Ovary (tissue), 3 donors: ENCODE measurements at regions not wholly inside any gene's neighbourhood (a gene's known extent, or its start where the extent isn't known, plus 50 kb on each side); places are given as distances from the start of the nearest gene placed in this dataset.

Experiments
- EP300 ChIP-seq: sonication (generic); formaldehyde crosslinking; IDR thresholded peaks from one replicate; pipeline ENCODE4 v1.6.1; 2017; ENCODE audit warnings: antibody characterized with exemption
- TF ChIP-seq, protein P1 (sequence below), 3 donors: fragments of 450-650 bp in 2 of 3; fragments of 200-600 bp in 1 of 3; IDR thresholded peaks; one replicate each; pipeline versions ENCODE4 v1.5.1 to v1.8.0; 2016 to 2022; ENCODE audit warnings: antibody characterized with exemption in 3 of 3, mild to moderate bottlenecking in 1 of 3
- donor health status: DM: no; HTN: no; CAD: no.

DNA sequence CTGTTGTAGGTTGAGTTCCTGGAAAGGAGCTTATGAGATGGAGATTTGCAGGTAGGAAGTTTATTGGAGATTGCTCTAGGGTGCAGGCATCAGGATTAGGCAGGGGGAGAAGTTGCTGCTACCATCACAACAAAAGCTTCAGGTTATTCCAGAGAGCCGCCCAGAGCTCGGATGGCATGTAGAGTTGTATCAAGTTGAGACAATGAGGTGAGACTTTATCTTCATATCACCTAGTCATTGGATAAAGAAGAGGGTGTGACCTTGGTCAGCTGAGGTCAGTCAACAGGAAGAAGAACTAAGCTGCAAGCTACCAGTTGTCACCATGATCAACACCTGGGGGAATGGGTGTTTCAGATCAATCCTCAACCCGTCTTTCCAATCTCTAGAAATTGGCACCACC lies 342.0 kb downstream of the RFC3 start:
- TF ChIP-seq EP300, result no peak
- TF ChIP-seq, protein P1, sequence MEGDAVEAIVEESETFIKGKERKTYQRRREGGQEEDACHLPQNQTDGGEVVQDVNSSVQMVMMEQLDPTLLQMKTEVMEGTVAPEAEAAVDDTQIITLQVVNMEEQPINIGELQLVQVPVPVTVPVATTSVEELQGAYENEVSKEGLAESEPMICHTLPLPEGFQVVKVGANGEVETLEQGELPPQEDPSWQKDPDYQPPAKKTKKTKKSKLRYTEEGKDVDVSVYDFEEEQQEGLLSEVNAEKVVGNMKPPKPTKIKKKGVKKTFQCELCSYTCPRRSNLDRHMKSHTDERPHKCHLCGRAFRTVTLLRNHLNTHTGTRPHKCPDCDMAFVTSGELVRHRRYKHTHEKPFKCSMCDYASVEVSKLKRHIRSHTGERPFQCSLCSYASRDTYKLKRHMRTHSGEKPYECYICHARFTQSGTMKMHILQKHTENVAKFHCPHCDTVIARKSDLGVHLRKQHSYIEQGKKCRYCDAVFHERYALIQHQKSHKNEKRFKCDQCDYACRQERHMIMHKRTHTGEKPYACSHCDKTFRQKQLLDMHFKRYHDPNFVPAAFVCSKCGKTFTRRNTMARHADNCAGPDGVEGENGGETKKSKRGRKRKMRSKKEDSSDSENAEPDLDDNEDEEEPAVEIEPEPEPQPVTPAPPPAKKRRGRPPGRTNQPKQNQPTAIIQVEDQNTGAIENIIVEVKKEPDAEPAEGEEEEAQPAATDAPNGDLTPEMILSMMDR (IDR thresholded peaks at IDR 0.05), result no peak
